Mesodermal cell (in vitro differentiated cells): ENCODE measurements at regions not wholly inside any gene's neighbourhood (a gene's known extent, or its start where the extent isn't known, plus 50 kb on each side); places are given as distances from the start of the nearest gene placed in this dataset.
"Not testable (repeated sequence)": the region's sequence is repeated elsewhere in the genome, so short reads cannot be mapped to it uniquely, and the experiment has no call there.

Source experiments
- H3K27ac ChIP-seq: 2 replicates; pipeline ENCODE4 v1.7.0; 2013; ENCODE audit warnings: mild to moderate bottlenecking, low read depth, low read length, moderate library complexity; ENCODE audit not compliant: severe bottlenecking
- H3K36me3 ChIP-seq: 2 replicates; pipeline ENCODE4 v1.7.1; 2013; ENCODE audit warnings: mild to moderate bottlenecking, low read length, moderate library complexity; ENCODE audit not compliant: control insufficient read depth, insufficient read depth
- H3K4me1 ChIP-seq: one replicate; pipeline ENCODE4 v1.7.1; 2013; ENCODE audit warnings: mild to moderate bottlenecking, low read length; ENCODE audit not compliant: insufficient read depth, control insufficient read depth, poor library complexity, severe bottlenecking
- H3K4me3 ChIP-seq: 2 replicates; pipeline ENCODE4 v1.7.0; 2013; ENCODE audit warnings: low read length, control low read depth, mild to moderate bottlenecking; ENCODE audit not compliant: insufficient read depth, poor library complexity, severe bottlenecking; ENCODE audit errors: extremely low read depth
- H3K9me3 ChIP-seq: 2 replicates; pipeline ENCODE4 v1.7.1; 2013; ENCODE audit warnings: mild to moderate bottlenecking, low read length, moderate library complexity; ENCODE audit not compliant: control insufficient read depth
- WGBS, 2 experiments: methylation state at CpG; one replicate each; pipeline ENCODE4 v1.1.5; 2013; ENCODE audit warnings: missing lambda C conversion rate in 2 of 2; ENCODE audit not compliant: insufficient coverage in 2 of 2; 5-methylcytosine and 5-hydroxymethylcytosine counted together

DNA sequence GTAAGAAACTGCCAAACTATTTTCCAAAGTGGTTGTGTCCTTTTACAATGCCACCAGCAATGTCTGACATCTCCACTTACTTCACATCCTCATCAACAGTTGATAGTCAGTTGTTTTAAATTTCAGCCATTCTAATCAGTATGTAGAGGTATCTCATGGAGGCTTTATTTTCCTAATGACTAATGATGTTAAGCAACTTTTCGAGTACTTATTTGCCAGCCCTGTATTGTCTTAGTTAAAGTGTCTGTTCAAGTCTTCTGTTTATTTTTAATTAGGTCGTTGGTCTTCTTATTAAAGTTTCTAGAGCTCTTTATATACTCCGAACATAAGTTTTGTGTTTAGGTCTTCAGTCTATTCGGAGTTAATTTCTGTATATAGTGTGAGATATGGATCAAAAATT lies 54.9 kb upstream of the NBPF12 start:
- H3K36me3 ChIP-seq, H3K27ac ChIP-seq, H3K4me3 ChIP-seq, H3K9me3 ChIP-seq, H3K4me1 ChIP-seq: not testable (repeated sequence)
- WGBS, 2 experiments: no CpG with 5 or more reads among the region's 4 CpGs

- not testable (repeated sequence) for H3K36me3 ChIP-seq, H3K9me3 ChIP-seq, H3K4me1 ChIP-seq, H3K27ac ChIP-seq, H3K4me3 ChIP-seq
- WGBS, 2 experiments: no CpG with 5 or more reads among the region's 8 CpGs
Measured at GRCh38 chr1:146881096-146881495, 57.0 kb upstream of the NBPF12 start.

DNA sequence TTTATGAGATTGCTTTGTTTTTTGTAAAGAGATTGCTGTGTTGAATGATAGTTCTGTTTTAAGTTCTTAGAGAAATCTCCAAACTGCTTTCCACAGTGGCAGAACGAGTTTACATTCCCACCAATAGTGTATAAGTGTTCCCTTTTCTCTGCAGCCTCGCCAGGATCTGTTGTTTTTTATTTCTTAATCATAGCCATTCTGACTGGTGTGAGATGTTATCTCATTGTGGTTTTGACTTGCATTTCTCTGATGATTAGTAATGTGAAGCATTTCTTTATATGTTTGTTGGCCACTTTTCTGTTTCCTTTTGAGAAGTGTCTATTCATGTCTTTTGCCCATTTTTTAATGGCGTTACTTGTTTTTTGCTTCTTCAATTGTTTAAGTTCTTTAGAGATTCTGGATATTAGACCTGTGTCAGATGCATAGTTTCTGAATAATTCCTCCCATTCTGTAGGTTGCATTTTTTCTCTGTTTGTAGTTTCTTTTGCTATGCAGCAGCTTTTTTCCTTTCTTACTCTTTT lies 74.3 kb upstream of the NBPF12 start:
- not testable (repeated sequence) for H3K9me3 ChIP-seq, H3K36me3 ChIP-seq, H3K4me3 ChIP-seq, H3K4me1 ChIP-seq, H3K27ac ChIP-seq
- no CpG with 5 or more reads among the region's 3 CpGs for WGBS, 2 experiments

DNA sequence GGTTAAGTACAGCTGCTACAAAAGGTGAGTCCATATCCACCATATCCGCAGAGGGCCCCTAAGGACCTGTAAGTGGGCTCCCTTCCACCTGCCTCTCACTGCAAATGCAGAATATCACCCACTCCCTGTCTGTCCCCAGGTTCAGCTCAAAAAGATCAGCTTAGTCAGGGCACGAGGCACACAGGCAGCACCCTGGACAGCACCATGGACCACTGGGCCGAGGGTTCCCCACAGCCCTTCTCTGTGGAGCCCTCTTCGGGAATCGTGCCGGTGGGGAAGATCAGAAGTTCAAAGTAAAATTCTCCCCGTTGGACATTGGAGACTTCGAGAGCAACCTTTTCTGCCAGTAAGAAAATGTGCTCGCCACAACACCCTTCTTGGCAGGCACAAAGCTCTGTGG lies 85.0 kb upstream of the NBPF12 start:
- WGBS, 2 experiments: 30 to 41% methylated on average over 4 of the region's 9 CpGs

DNA sequence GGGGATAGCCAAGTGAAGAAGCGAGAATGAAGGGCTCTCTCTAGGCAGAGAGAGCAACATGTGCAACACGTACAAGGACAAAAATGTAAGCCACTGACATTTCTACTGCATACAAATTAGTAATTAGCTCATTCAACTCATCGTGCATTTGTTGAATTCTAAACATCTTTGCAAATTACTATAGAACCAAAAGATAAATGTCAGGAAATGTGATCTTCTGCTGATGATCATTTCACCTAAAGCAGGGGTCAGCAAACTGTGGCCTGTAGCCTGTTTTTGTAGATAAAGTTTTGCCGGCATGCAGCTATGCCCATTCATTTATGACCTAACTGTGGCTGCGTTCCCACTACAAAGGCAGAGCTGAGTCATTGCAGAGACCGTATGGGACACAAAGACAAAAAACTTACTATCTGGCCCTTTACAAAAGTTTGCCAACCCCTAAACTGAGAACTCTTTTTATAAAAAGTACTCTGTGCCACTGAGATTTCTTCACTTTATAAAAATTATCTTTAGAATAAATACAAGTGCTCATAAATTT lies 87.7 kb upstream of the NBPF12 start:
- not testable (repeated sequence) for H3K36me3 ChIP-seq, H3K27ac ChIP-seq, H3K4me3 ChIP-seq, H3K9me3 ChIP-seq, H3K4me1 ChIP-seq
- 60 to 61% methylated on average over 2 of the region's 6 CpGs for WGBS, 2 experiments

More for the DNA sequence above, 85.0 kb upstream of the NBPF12 start:
- H3K4me1 ChIP-seq, H3K36me3 ChIP-seq, H3K9me3 ChIP-seq, H3K4me3 ChIP-seq, H3K27ac ChIP-seq: not testable (repeated sequence)

DNA sequence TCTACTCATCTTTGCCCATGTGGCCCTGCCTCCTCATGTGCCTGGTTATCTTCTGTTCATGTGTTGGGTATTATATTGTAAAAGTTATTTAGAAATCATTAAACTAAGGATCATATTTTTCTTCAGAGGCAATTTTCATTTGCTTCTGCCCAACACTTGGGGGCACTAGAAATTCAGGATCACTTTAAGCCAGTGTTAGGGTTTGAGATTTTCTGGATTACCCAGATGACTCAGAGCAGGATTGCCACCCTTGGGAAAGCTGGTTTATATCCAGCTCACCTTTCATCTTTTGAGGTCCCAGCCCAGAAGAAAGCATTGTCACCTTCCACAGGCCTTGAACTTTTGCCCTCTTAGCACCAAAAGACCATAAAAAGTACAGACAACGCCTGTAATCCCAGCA lies 99.4 kb upstream of the NBPF12 start:
- not testable (repeated sequence) for H3K4me3 ChIP-seq, H3K27ac ChIP-seq, H3K36me3 ChIP-seq, H3K4me1 ChIP-seq, H3K9me3 ChIP-seq
- no CpG with 5 or more reads among the region's 1 CpG for WGBS, 2 experiments

GRCh38 chr1:146826957-146827356 lies 111.2 kb upstream of the NBPF12 start:
- H3K4me3 ChIP-seq, H3K4me1 ChIP-seq, H3K9me3 ChIP-seq, H3K36me3 ChIP-seq, H3K27ac ChIP-seq: not testable (repeated sequence)
- no CpG with 5 or more reads among the region's 1 CpG for WGBS, 2 experiments

DNA sequence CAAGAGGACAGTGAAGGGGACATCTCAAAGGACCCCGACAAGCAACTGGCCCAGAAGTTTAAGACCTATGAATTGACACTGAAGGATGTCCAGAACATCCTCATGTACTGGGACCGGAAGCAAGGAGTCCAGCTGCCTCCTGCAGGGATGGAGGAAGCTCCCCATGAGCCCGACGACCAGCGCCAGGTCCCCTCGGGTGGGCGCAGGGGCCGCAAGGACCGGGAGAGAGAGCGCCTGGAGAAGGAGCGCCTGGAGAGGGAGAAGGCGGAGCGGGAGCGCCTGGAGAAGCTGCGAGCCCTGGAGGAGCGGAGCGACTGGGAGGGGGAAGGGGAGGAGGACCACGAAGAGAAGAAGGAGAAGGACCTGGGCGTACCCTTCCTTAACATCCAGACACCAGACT lies 143.9 kb upstream of the NBPF12 start:
- H3K4me3 ChIP-seq, H3K4me1 ChIP-seq, H3K36me3 ChIP-seq, H3K9me3 ChIP-seq, H3K27ac ChIP-seq: not testable (repeated sequence)
- WGBS, 2 experiments: 86 to 90% methylated on average over 3 to 11 of the region's 19 CpGs

- H3K4me1 ChIP-seq, H3K4me3 ChIP-seq, H3K27ac ChIP-seq, H3K9me3 ChIP-seq, H3K36me3 ChIP-seq: not testable (repeated sequence)
- WGBS, 2 experiments: no CpG with 5 or more reads among the region's 5 CpGs
Measured at GRCh38 chr1:146792725-146793124, 145.4 kb upstream of the NBPF12 start.

GRCh38 chr1:146784212-146784940 lies 153.7 kb upstream of the NBPF12 start:
- WGBS, 2 experiments: no CpG with 5 or more reads among the region's 3 CpGs

GRCh38 chr1:146781235-146781634 lies 156.9 kb upstream of the NBPF12 start:
- not testable (repeated sequence) for H3K4me1 ChIP-seq, H3K36me3 ChIP-seq, H3K9me3 ChIP-seq, H3K4me3 ChIP-seq, H3K27ac ChIP-seq
- 67 to 100% methylated on average over 3 to 4 of the region's 7 CpGs for WGBS, 2 experiments

More at GRCh38 chr1:146784212-146784940, 153.7 kb upstream of the NBPF12 start:
- not testable (repeated sequence) for H3K36me3 ChIP-seq, H3K4me3 ChIP-seq, H3K27ac ChIP-seq, H3K9me3 ChIP-seq, H3K4me1 ChIP-seq
